ENCODE measurements at regions not wholly inside any gene's neighbourhood (a gene's known extent, or its start where the extent isn't known, plus 50 kb on each side); places are given as distances from the start of the nearest gene placed in this dataset.

- H2AFZ ChIP-seq, result no peak overlapping the region
- no peaks in the 10 kb centered on the region for H3K36me3 ChIP-seq (ENCODE audit: low read depth)
- BruUV-seq (replicated peaks), result no TSS peak
- H3K79me2 ChIP-seq (ENCODE audit: low read depth), result no peaks in the 10 kb centered on the region
- TF ChIP-seq EZH2 (IDR thresholded peaks at IDR 0.05; ENCODE audit: low read depth) (no peak), CTCF (conservative IDR thresholded peaks at IDR 0.05) (no peak)
- no peaks in the 10 kb centered on the region for H3K9me2 ChIP-seq (ENCODE audit: insufficient read depth)
- intact Hi-C loops (cut with micrococcal nuclease; ENCODE audit: unreplicated experiment), result loop anchor here (10.0 kb wide), 1 partner anchor 208 kb away; no protein-coding TSS in a partner anchor
- ChIA-PET CTCF (no interaction called here), POLR2A (ENCODE audit: unreplicated experiment) (no interaction called here)
- no peaks in the 10 kb centered on the region for H3K4me1 ChIP-seq (replicated peaks; ENCODE audit: insufficient read depth)
- no peaks in the 10 kb centered on the region for H3K27me3 ChIP-seq (ENCODE audit: insufficient read depth, low read depth)
- H3K9me3 ChIP-seq (ENCODE audit: insufficient read depth, low read depth), result peaks cover 4% of the 10 kb centered on the region; the same call in 1 of the 2 replicates
- no peak overlapping the region for H3K4me2 ChIP-seq
- no peaks in the 10 kb centered on the region for H4K20me1 ChIP-seq (ENCODE audit: insufficient read depth)
- no peak overlapping the region for H3K4me3 ChIP-seq
- DNase-seq, result no peak
- H3K27ac ChIP-seq, result no peak overlapping the region
- H3F3A ChIP-seq (ENCODE audit: insufficient read depth, low read depth), result no peaks in the 10 kb centered on the region
Observed at GRCh38 chr15:35282965-35283496, 197.9 kb upstream of the NANOGP8 start.

GRCh38 chr15:35281515-35281914, 196.4 kb upstream of the NANOGP8 start:
- DNase-seq, result no peak
- Histone ChIP-seq H3K4me2 (no peak overlapping the region), H4K20me1 (ENCODE audit: insufficient read depth) (no peaks in the 10 kb centered on the region), H2AFZ (no peak overlapping the region), H3K27me3 (ENCODE audit: insufficient read depth, low read depth) (no peaks in the 10 kb centered on the region), H3K36me3 (ENCODE audit: low read depth) (no peaks in the 10 kb centered on the region), H3F3A (ENCODE audit: insufficient read depth, low read depth) (no peaks in the 10 kb centered on the region), H3K79me2 (ENCODE audit: low read depth) (no peaks in the 10 kb centered on the region), H3K9me2 (ENCODE audit: insufficient read depth) (no peaks in the 10 kb centered on the region), H3K4me1 (replicated peaks; ENCODE audit: insufficient read depth) (no peaks in the 10 kb centered on the region), H3K27ac (no peak overlapping the region), H3K9me3 (ENCODE audit: insufficient read depth, low read depth) (peaks cover 10% of the 10 kb centered on the region; the same call in 1 of the 2 replicates), H3K4me3 (no peak overlapping the region)
- ChIA-PET POLR2A (ENCODE audit: unreplicated experiment) (interaction anchor here (0.7 kb wide), 2 partner anchors 15 to 1926 kb away, joined by 3 to 4 read pairs; no protein-coding TSS in a partner anchor), CTCF (no interaction called here)
- intact Hi-C loops (cut with micrococcal nuclease; ENCODE audit: unreplicated experiment), result loop anchor here (10.0 kb wide), 1 partner anchor 207 kb away; no protein-coding TSS in a partner anchor
- TF ChIP-seq EZH2 (IDR thresholded peaks at IDR 0.05; ENCODE audit: low read depth), result no peak
- TF ChIP-seq CTCF (conservative IDR thresholded peaks at IDR 0.05), result no peak
- BruUV-seq (replicated peaks), result no TSS peak

GRCh38 chr15:35279811-35280210, 194.7 kb upstream of the NANOGP8 start:
- CTCF ChIA-PET, result no interaction called here
- Histone ChIP-seq H2AFZ (no peak overlapping the region), H3K36me3 (ENCODE audit: low read depth) (no peaks in the 10 kb centered on the region), H3K4me1 (replicated peaks; ENCODE audit: insufficient read depth) (no peaks in the 10 kb centered on the region), H3K79me2 (ENCODE audit: low read depth) (no peaks in the 10 kb centered on the region), H3K9me2 (ENCODE audit: insufficient read depth) (no peaks in the 10 kb centered on the region), H3K4me3 (no peak overlapping the region), H3K4me2 (no peak overlapping the region), H3F3A (ENCODE audit: insufficient read depth, low read depth) (no peaks in the 10 kb centered on the region), H4K20me1 (ENCODE audit: insufficient read depth) (no peaks in the 10 kb centered on the region), H3K27me3 (ENCODE audit: insufficient read depth, low read depth) (no peaks in the 10 kb centered on the region), H3K27ac (no peak overlapping the region), H3K9me3 (ENCODE audit: insufficient read depth, low read depth) (peaks cover 10% of the 10 kb centered on the region; the same call in 1 of the 2 replicates)
- POLR2A ChIA-PET (ENCODE audit: unreplicated experiment), result no interaction called here
- no peak for DNase-seq
- intact Hi-C loops (cut with micrococcal nuclease; ENCODE audit: unreplicated experiment), result loop anchor here (10.0 kb wide), 1 partner anchor 205 kb away; no protein-coding TSS in a partner anchor
- no peak for TF ChIP-seq EZH2 (IDR thresholded peaks at IDR 0.05; ENCODE audit: low read depth)
- TF ChIP-seq CTCF (conservative IDR thresholded peaks at IDR 0.05), result no peak
- BruUV-seq (replicated peaks), result no TSS peak
